ENCODE measurements at regions not wholly inside any gene's neighbourhood (a gene's known extent, or its start where the extent isn't known, plus 50 kb on each side); places are given as distances from the start of the nearest gene placed in this dataset.
A peak's percentile ranks its signal among the peaks of the same experiment; 100 is the strongest.
"Not testable (repeated sequence)": the region's sequence is repeated elsewhere in the genome, so short reads cannot be mapped to it uniquely, and the experiment has no call there.

DNA sequence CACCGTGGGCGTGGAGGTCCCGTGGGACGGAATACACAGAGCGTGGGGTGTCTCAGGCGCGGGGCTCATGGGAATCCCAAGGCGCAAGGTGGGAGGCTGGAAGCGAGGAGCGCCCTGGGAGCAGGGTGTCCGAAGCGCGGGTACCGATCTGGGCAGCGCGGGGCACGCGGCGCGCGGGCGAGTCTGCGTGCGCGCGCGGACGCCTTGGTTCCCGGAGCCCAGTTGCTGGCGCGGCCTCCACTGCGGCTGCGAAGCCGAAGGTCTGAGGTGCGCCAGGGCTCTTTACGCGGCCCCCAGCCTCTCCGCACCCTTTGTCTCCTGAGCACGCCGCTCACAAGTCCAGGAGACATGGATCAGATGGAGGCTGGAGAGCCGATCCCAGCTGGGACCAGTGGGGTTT lies 118.5 kb downstream of the CRLF3 start:
- H3K4me3 ChIP-seq (ENCODE audit: low read depth, low read length); in situ Hi-C loops (cut with HindIII; ENCODE audit: low pct_ligation_motif_present, low sequenced_read_pairs); H3K27ac ChIP-seq: not testable (repeated sequence)

GRCh38 chr17:30701498-30701989 lies 122.9 kb downstream of the CRLF3 start:
- no peaks in the 10 kb centered on the region for H3K27me3 ChIP-seq (replicated peaks)
- no peak overlapping the region for H3K27ac ChIP-seq
- in situ Hi-C loops (cut with HindIII; ENCODE audit: low pct_ligation_motif_present, low sequenced_read_pairs) = no loop called here
- no peaks in the 10 kb centered on the region for H3K36me3 ChIP-seq (replicated peaks)
- TF ChIP-seq, protein P1, sequence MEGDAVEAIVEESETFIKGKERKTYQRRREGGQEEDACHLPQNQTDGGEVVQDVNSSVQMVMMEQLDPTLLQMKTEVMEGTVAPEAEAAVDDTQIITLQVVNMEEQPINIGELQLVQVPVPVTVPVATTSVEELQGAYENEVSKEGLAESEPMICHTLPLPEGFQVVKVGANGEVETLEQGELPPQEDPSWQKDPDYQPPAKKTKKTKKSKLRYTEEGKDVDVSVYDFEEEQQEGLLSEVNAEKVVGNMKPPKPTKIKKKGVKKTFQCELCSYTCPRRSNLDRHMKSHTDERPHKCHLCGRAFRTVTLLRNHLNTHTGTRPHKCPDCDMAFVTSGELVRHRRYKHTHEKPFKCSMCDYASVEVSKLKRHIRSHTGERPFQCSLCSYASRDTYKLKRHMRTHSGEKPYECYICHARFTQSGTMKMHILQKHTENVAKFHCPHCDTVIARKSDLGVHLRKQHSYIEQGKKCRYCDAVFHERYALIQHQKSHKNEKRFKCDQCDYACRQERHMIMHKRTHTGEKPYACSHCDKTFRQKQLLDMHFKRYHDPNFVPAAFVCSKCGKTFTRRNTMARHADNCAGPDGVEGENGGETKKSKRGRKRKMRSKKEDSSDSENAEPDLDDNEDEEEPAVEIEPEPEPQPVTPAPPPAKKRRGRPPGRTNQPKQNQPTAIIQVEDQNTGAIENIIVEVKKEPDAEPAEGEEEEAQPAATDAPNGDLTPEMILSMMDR (IDR thresholded peaks at IDR 0.05; ENCODE audit: low read depth, low read length, missing control alignments) = no peak
- no peak for DNase-seq
- no peak overlapping the region for H3K4me3 ChIP-seq (ENCODE audit: low read depth, low read length)

More for the DNA sequence above, 118.5 kb downstream of the CRLF3 start:
- not testable (repeated sequence) for H3K36me3 ChIP-seq (replicated peaks); DNase-seq; H3K27me3 ChIP-seq (replicated peaks)

GRCh38 chr17:30700833-30701232 lies 123.7 kb downstream of the CRLF3 start:
- H3K4me3 ChIP-seq (ENCODE audit: low read depth, low read length); H3K36me3 ChIP-seq (replicated peaks); in situ Hi-C loops (cut with HindIII; ENCODE audit: low pct_ligation_motif_present, low sequenced_read_pairs); H3K27me3 ChIP-seq (replicated peaks); H3K27ac ChIP-seq; DNase-seq: not testable (repeated sequence)

DNA sequence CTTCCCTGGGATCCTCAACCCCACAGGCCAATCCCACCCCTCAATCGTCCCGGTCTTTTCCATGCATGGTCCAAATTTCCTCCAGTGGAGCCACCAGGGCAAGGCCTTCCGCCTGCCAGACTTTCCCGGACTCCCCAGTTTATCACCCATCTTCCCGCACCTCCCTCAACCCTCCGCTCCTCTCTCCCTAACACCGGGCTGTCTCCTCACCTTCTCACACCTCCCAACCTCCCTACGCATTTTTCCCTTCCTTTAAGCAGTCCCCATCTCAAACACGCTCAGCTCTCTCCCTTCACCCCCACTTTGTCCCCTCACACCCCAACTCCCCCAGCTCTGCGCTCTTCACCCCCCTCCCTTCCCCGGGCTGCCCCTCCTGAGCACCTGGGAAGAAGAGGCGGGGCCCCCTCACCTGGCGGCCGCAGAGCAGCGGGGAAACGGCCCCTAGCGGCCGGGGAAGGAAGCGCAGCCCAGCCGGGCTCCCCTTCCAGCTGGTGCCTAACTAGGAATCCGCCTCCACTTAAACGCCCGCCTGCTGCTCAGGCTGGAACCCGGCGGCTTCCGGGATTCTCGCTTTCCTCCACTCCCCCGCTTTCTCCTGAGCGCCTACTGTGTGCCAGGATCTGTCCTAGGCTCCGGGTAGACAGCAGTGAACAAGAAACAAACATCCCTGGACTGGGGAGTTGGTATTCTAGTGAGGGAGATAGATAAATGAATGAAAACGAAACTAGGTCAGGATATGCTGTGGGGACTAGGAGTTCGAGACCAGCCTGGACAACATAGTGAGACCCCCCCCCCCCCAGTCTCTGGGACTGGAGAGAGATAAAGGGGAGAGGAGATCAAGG lies 126.7 kb downstream of the CRLF3 start:
- DNase-seq = peak; percentile 32
- in situ Hi-C loops (cut with HindIII; ENCODE audit: low pct_ligation_motif_present, low sequenced_read_pairs); H3K27ac ChIP-seq; H3K27me3 ChIP-seq (replicated peaks); H3K36me3 ChIP-seq (replicated peaks): not testable (repeated sequence)
- TF ChIP-seq, protein P1 (IDR thresholded peaks at IDR 0.05; ENCODE audit: low read depth, low read length, missing control alignments) = peak; percentile 79
- peak overlapping the region; percentile 42 for H3K4me3 ChIP-seq (ENCODE audit: low read depth, low read length)

- Histone ChIP-seq H3K36me3 (replicated peaks) (no peaks in the 10 kb centered on the region), H3K4me3 (ENCODE audit: low read depth, low read length) (no peak overlapping the region), H3K27ac (no peak overlapping the region), H3K27me3 (replicated peaks) (no peaks in the 10 kb centered on the region)
- TF ChIP-seq, protein P1 (IDR thresholded peaks at IDR 0.05; ENCODE audit: low read depth, low read length, missing control alignments) = no peak
- no peak for DNase-seq
- in situ Hi-C loops (cut with HindIII; ENCODE audit: low pct_ligation_motif_present, low sequenced_read_pairs) = no loop called here
Observed at GRCh38 chr17:30696234-30696633, 128.3 kb downstream of the CRLF3 start.

- H3K27ac ChIP-seq; H3K4me3 ChIP-seq (ENCODE audit: low read depth, low read length); H3K36me3 ChIP-seq (replicated peaks); in situ Hi-C loops (cut with HindIII; ENCODE audit: low pct_ligation_motif_present, low sequenced_read_pairs); H3K27me3 ChIP-seq (replicated peaks): not testable (repeated sequence)
- peak; percentile 47 for DNase-seq
Observed at GRCh38 chr17:30695265-30695811, 129.2 kb downstream of the CRLF3 start.

GRCh38 chr17:30693772-30694171 lies 130.7 kb downstream of the CRLF3 start:
- H3K27me3 ChIP-seq (replicated peaks); H3K36me3 ChIP-seq (replicated peaks); DNase-seq; H3K27ac ChIP-seq; in situ Hi-C loops (cut with HindIII; ENCODE audit: low pct_ligation_motif_present, low sequenced_read_pairs): not testable (repeated sequence)
- peak overlapping the region; percentile 3 for H3K4me3 ChIP-seq (ENCODE audit: low read depth, low read length)
- TF ChIP-seq, protein P1 (IDR thresholded peaks at IDR 0.05; ENCODE audit: low read depth, low read length, missing control alignments) = peak; percentile 63

DNA sequence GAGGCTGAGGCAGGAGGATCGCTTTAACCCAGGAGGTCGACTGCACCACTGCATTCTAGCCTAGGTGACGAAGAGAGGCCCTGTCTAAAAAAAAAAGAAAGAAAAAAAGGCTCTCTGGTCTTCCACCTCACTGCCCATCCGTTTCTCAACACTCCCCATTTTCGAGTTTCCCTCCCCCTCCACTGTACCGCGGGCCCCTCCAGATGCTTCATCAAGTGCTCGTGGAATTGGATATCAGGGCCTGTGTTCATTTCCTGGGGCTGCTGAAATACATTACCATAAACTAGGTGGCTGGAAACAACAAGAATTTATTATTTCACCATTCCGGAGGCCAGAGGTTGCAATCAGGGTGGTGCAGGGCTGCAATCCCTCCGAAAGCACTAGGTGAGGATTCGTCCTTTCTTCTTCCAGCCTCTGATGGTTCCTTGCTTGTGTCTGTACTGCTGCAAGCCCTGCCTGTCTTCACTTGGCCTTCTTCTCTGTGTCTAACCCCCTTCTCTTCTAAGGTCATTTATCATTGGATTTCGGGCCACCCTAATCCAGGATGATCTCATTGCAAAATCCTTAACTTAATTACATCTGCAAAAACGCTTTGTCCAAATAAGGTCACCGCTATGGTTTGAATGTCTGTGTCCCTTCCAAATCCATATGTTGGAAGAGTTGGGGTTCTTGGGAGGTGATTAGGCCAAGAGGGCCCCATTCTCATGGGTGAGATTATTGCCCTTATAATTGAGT lies 135.1 kb downstream of the CRLF3 start:
- in situ Hi-C loops (cut with HindIII; ENCODE audit: low pct_ligation_motif_present, low sequenced_read_pairs); H3K27me3 ChIP-seq (replicated peaks); H3K4me3 ChIP-seq (ENCODE audit: low read depth, low read length); H3K27ac ChIP-seq; DNase-seq; H3K36me3 ChIP-seq (replicated peaks): not testable (repeated sequence)

GRCh38 chr17:30686538-30687479 lies 137.7 kb downstream of the CRLF3 start:
- H3K27me3 ChIP-seq (replicated peaks); H3K36me3 ChIP-seq (replicated peaks); H3K27ac ChIP-seq; in situ Hi-C loops (cut with HindIII; ENCODE audit: low pct_ligation_motif_present, low sequenced_read_pairs); DNase-seq: not testable (repeated sequence)
- H3K4me3 ChIP-seq (ENCODE audit: low read depth, low read length) = peak overlapping the region; percentile 17

Measured in brain microvascular endothelial cell (primary cell).